ENCODE measurements at regions not wholly inside any gene's neighbourhood (a gene's known extent, or its start where the extent isn't known, plus 50 kb on each side); places are given as distances from the start of the nearest gene placed in this dataset.

DNA sequence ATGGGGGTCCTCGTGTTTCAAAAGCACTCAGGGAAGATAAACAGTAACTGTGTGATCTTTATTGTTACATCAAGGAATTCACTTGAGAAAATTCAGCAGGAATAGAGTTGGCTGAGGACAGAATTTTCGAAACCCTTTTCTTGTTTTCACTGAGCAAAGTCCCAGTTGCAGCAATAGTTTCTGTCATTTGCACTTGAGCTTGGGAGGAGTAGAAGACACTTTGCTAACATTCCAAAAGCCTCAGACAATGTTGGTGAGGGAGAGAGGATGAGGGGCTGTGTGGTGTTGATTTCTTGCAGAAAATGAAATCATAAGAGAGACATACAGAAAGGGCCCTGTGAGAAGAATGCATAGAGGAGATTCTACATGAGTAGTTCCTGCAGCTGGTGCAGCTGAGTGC, 151.9 kb upstream of the DIPK2B start:
- ATAC-seq = no peak

- ATAC-seq = no peak
These were observed 150.8 kb upstream of the DIPK2B start for GRCh38 chrX:45351478-45351877.

- ATAC-seq = no peak
These were observed 147.6 kb upstream of the DIPK2B start for GRCh38 chrX:45348296-45348695.

DNA sequence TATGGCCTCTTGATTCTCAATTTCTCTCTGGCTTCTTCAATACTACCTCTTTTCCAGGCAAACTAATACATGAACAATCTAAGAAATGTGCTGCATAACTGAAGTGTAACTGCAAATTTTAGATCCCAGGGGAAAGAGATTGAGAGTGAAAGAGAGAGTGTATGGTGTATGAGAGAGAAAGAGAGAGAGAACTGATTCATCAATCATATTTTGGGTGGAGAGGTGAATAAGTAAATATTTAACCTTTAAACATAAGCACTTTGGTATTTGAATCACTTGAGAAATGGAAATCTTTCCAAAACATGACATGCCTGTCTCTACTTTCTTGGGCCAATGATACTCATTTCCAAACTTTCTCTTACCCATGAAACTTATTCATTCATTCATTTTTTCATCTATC, 147.2 kb upstream of the DIPK2B start:
- no peak for ATAC-seq

GRCh38 chrX:45344594-45344993, 143.9 kb upstream of the DIPK2B start:
- ATAC-seq = no peak

GRCh38 chrX:45329217-45329616, 128.5 kb upstream of the DIPK2B start:
- no peak for ATAC-seq

DNA sequence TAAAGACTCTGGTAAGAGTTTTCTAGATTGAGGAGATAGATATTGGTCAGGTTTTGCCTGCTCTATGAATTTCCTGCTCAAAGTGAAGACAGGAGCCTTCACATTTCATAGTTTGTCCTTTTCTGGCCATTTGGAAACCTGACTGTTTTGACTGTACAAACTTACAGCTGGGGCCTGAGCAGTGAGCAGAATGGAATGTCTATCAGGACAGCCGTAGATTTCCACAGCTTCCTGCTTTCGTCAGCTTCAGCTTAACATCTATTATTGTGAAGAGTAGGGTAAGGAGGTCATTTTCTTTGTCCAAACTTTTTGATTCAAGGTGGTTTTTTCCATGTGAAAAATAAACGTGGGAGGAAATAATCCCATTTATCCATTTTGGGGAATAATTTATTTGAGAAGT, 124.3 kb upstream of the DIPK2B start:
- ATAC-seq = no peak

- ATAC-seq = no peak
These were observed 122.7 kb upstream of the DIPK2B start for GRCh38 chrX:45323387-45323786.

DNA sequence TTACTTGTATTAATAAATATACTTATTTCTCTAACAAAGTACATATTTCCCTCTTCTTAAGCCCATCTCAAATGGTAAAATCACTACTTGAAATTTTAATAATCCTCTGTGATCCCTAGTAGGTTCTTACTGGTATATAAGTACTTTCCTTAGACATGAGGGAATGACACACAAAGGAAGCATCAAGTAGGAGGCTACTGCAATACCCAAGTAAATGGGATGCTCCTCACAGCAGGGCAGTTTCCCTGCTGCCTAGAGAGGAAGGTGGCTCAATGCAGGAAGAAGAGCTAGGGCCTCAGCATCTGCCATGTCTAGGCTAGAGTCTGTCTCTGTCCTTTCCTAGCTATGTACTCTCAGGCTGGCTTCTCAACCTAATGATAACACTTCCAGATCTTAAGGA, 122.1 kb upstream of the DIPK2B start:
- ATAC-seq = no peak

GRCh38 chrX:45322382-45322781, 121.7 kb upstream of the DIPK2B start:
- no peak for ATAC-seq

GRCh38 chrX:45320191-45320590, 119.5 kb upstream of the DIPK2B start:
- ATAC-seq = no peak

DNA sequence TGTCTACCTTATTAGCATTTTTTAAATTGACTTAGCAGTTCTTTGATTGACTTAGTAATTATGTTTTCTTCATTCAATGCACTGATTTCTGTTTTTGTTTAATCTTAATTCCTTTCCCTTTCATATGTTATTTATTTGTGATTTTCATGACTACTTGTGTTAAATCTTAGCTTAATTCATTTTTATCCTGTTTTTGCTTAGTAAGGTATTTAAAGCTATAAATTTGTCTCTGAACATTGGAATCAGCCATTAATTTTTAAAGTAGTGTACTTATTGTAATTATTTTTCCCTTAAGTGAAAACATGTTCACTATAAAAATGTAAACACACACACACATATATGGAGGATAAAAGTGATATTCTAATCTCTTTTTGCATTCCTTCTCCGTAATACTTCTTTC, 109.1 kb upstream of the DIPK2B start:
- ATAC-seq = no peak

GRCh38 chrX:45309096-45309495, 108.4 kb upstream of the DIPK2B start:
- no peak for ATAC-seq

DNA sequence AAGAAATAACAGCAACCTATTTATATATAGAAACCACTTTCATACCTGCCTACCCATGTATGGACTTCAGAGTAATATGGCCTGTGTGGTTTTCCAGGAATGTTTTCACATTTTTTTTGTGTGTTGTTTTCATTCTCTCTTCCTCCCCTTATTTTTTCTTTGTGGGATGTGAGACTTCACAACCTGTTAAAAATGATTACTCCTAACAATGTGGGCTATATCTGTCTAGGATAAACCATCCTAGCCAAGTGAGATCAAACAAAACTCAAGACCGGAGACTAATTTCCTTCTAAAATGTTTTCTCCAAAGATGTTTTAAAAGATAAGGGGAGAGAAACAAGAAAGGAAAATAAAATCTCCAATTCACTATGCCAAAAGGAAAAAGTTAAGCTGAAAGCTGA, 106.1 kb upstream of the DIPK2B start:
- ATAC-seq = no peak

DNA sequence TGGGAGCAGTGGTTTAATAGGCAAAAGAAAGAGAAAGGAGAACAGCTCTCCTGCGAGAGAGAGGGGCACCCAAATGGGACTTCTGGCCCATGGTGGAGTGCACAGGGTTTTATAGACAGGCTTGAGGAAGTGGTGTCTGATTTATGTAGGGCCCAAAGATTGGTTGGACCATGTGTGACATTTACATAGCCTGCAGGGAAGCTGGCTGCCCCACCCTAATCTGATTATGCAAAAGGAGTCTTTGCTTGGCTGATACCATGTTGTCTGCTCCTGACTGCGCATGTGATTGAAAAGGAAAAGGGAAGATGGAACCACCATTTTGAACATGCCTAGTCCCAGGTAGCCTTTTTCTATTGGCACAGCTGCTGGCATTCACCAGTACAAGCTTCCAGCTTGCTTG, 100.0 kb upstream of the DIPK2B start:
- ATAC-seq = no peak

DNA sequence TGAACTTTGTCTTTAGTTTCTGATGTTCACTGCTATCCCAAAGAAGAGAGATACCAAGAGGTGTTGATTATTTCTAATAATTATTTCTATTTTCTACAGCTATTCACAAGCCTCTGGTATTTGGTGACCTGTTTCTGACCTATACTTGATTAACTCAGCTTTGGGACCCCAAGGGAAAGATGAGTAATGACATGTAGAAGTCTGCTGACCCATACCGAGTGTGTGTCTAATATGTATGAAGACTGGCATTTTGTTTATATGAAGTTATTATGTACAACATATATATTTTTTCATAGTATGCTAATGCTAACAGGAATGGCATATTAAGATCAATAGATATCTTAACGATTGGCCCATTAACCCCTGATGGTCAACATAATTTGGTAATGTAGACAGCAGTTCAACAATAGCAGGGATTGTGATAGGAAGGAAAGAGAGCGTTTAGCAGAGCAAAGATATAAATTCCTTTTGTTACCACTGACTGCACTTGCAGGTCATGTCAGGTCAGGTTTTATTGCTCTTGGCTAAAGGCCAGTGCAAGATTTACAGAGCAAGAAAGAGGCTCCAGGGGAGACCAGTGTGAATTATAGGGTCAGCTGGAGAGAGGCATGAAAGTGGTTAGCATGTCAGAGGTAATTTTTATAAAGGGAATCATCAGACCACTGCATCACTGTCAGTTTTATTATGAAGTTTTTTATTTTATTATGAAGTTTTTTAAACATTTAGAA, 94.7 kb upstream of the DIPK2B start:
- no peak for ATAC-seq

DNA sequence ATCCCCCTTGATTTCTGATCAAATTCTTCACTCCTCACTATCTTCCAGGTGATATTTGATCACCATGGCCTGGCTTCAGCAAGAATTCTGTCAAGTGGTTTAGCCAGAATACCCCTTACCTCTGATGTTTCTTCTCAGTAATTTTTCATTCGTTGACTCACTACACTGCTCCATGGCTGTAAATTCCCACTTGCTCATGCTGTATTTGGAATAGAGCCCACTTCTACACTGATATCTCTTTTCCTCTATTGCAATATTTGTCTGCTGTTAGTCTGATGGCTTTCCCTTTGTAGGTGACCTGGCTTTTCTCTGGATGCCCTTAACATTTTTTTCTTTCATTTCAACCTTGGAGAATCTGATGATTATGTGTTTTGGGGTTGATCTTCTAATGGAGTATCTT, 73.9 kb upstream of the DIPK2B start:
- ATAC-seq = no peak

- no peak for ATAC-seq
These were observed 66.3 kb upstream of the DIPK2B start for GRCh38 chrX:45267007-45267406.

GRCh38 chrX:45266456-45266855, 65.8 kb upstream of the DIPK2B start:
- ATAC-seq = no peak

DNA sequence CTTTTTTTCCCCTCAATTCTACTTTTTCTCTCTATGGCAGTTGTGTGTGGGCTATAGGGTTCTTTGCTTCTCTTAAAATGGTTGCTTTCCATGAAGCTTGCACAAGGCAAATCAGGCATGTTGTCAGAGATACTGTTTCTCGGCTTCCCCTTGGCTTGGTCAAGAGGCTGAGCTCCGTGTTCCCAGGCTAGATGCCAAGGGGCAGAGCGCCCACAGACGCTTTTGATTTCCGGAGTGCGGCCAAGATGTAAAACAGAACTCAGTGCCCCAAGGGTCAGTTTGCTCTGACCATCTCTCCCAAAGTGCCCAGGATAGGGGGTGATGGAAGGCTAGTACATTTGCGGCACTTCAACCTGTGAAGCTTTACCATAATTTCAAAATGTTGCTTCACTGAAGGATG, 64.2 kb upstream of the DIPK2B start:
- ATAC-seq = no peak

DNA sequence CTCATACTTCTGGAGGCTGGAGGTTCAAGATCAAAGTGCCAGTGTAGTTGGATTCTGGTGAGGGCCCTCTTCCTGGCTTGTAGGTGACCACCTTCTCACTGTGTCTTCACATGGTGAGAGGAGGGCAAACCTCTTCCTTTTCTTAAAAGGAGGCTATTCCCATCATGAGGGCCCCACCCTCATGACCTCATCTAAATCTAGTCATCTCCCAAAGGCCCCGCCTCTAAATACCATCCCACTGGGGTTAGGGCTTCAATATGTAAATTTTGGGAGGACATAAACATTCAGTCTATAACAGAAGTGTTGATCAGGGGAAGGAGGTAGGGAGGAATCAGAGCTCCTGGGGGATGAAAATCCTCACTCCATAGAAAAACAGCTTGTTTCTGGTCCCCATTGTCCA, 60.8 kb upstream of the DIPK2B start:
- ATAC-seq = no peak

GRCh38 chrX:45261005-45261404, 60.3 kb upstream of the DIPK2B start:
- no peak for ATAC-seq

- ATAC-seq = no peak
These were observed 58.2 kb upstream of the DIPK2B start for GRCh38 chrX:45258731-45259402.
